LoVo (cell line): ENCODE measurements at regions not wholly inside any gene's neighbourhood (a gene's known extent, or its start where the extent isn't known, plus 50 kb on each side); places are given as distances from the start of the nearest gene placed in this dataset.

ENCODE experiments used
- DNase-seq: peaks from one replicate; pipeline ENCODE4 v3.0.0-alpha.2; 2016; ENCODE audit warnings: low spot score

DNA sequence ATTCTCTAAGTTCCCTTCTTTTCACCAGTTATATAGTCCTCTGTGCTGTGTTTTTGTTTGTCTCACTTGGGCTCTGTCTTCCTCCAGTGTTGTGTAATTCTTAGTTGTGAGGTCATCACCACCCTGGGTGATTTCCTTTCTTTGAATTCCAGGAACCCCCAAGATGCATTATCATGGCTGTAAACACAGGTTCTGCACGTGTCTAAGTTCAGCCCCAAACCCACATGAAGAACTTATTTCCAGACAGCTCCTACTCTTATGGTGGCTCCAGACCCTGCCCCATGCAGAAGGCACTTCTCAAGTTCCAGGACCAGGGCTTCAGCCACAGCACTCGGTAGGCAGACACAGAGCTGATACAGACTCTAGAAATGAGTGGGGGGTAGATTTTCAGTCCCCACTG, 560.5 kb downstream of the BCL11B start:
- DNase-seq = no peak

DNA sequence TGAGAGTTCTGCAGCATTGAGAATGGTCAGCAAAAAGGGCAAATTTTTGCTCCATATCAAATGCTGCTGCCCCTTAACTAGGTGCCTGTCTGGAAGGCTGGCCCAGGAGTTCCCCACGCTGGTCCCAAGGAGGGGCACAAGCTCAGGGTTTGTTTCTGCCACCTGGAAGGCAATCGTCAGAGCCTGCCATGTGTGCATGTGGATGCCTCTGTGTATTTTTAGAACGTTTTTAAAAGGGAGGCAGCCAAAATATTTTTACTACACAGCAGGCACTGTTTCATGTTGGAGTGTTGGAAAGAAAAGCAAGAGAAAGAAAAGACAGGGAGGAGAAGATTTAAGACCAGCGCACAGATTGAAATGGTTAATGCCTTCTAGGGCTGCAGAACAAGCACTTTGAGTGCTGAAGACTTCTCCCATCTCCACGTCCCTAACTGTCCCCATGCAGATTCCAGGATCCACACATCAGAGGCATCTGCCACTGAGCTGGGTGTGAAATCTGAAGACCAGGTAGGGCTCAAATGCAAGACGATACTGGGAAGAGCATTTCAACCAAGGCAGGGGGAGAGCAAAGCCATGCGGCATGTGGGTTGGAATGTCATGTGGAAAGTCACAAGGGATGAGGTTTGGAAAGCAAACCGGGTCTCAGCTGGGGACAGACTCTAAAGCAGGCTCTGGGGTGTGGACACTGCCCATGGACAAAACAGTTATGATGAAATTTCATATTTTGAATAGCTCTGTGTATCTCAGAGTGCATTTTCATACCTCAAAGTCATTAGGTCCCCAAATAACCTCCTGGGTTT, 557.2 kb downstream of the BCL11B start:
- no peak for DNase-seq

DNA sequence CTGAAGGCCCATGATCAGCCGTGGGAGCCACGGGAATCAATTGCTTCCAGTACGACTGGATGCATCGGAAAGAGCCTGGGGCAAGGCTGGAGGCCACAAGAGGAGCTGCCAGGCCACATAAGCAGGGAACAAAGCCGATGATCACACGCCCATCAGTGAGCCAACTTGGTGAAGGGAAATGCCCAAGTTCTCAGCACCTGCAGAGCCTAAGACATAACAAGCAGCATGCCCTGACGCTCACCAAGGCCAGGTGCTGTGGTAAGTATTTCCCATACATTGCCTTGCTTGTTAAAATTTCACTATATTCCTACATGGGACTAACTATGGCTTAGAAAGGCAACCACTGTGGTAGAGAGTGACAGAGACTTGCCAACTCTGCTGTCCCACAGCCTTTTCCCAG, 555.9 kb downstream of the BCL11B start:
- DNase-seq = no peak

DNA sequence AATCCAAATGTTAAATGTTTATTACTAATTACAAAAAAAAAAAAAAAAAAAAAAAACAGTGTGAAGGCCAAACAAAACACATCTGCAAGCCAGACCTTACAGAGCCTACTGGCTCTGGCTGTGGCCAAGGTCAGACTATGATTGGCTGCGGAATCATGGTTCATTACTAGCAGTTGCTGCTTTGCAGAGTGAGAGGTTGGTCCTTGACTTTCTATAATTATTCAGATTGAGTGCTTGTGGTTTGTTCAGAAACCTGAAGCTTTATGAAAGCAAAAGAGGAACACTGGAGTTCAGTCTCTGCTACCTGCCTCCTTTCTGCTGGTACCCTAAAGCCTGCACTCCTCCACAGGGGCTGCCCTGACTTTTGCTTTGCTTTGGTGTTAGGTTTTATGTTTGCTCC, 550.9 kb downstream of the BCL11B start:
- DNase-seq = no peak

DNA sequence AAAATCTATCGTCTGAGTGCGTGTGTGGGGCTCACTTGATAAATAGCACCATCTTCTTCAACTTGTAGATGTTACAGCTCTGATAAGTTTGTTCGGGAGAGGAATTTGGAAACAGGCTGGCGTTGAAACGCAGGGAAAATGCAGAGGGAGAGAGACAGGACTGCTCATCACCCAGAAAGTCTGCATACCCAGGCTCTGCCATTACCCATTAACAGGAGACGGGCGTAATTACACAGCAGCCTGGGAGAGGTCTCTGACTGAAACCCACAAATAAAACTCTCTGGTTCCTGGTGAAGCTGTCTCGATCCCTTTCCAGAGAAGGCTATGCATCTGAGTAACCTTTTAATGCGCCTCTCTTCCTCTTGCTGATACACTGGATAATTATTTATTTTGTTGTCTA, 547.3 kb downstream of the BCL11B start:
- no peak for DNase-seq

DNA sequence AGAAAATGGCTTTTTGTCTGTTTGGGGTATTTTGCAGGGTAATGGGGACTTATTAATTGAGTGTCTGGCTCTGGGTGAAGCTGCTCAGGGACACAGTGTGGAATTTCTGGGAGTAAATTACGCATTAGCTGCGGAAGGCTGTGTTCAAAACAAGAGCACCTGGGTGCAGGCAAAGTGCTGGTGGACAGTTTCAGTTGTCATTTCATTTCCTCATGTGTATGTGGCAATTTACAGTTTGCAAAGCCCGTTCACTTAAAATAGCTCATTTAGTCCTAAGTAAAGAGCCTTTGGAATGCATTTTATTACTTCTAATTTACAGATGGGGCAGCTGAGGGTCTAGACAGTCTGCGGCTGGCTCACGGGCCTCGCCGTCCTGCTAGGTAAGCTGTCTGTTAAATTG, 546.8 kb downstream of the BCL11B start:
- no peak for DNase-seq

DNA sequence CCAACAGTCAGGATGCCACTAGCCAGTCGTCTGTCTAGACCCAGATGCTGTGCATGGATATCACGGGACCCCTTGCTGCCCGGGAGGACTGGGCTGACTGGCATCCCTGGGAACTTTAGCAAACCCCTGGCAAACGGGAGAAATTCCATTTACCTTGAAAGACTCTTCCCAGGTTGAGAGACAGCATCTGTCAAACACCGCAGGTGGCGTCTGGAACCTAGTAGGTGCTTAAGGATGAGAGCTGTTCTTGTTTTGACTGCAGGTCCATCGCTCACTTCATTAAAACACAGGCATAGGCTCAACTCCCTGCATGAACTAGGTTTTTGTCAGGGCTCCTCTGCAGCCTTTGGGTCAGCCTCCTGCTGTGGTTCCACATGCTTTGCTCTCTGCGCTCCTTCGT, 546.3 kb downstream of the BCL11B start:
- DNase-seq = no peak

DNA sequence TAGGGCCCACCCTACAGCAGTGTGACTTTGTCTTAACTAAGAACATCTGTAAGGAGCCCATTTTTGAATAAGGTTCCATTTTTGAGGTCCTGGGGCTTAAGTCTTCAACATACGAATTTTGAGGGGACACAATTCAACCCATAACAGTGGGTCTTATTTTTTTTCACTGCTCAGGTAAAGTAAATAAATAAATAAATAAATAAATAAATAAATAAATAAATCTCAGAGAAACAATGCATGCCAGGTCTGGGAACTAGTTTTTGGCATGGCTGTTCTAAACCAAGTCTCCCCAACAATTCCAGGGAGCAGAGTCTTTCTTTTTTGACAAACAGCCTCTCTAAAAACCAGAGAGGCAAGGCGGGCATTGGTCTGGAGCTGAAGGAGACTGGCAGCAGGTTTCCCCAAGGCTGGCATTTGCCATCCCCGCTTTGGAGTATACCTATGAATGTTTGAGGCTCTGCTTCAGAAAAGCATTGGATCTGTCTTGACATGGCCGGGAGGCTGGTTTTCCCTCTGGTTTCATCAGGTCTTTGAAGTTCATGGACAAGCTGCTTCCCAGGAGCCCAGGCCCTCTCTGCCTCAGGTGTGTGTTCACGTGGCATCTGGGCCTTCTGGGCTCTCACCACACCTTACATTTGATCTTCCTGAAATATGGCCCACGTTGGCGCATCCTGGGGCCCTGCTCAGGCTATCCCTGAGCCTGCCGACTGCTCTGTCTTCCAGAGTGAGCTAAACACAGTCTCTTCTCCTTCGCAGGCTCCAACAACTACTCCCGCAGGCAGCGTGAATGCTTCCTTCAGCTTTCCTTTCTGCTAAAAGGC, 545.2 kb downstream of the BCL11B start:
- no peak for DNase-seq

DNA sequence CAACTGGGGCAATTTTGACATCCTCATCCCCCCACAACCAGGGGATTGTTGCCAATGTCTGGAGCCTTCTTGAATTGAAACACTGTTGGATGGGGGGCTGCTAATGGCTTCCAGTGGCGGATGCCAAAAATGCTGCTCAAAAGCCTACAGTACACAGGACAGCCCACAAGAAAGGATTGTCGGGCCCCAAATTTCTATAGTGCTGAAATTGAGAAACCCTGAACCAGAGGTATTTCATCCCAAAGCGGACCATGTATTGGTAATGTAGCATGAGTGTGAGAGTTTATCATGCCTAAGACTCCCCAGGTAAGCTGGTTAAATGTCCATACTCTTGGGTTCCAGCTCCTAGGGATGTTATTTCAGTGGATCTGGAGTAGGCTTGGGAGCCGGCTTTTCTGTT, 544.0 kb downstream of the BCL11B start:
- no peak for DNase-seq

DNA sequence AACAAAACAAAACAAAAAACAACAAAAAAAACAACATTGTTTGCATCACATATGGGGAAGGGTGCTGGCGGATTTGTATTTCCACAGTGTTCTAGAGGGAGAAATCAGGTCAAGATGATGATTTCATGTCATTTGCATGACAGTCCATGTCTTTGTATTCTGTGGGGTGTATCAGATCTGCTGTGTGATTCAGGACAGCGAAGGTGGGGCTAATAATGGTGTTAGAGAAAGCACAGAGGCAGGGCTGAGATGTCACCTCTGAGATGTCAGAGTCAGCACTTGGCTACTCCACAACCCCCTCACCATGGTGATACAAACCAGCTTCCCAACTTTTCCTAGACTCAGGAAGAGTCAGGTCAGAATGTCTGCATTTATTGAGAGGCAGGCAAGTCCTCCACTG, 543.2 kb downstream of the BCL11B start:
- no peak for DNase-seq

DNA sequence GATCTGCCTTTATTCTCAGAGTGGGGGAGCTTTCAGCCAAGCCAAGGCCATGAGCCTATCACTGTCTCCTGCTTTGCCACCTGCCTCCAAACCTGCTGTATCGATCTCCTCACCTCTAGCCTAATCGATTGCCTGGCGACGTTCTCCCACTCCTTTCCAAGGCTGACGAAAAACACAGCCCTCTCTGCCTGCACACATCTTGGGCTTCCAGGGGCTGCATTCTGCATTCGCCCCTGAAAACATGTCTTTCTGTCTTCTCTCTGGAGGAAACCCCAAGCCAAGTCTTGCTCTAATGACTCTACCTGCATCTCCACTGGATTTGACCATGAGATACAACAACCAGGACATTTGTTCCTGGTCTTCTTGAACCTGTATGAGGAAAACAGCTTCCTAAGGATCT, 540.7 kb downstream of the BCL11B start:
- no peak for DNase-seq

DNA sequence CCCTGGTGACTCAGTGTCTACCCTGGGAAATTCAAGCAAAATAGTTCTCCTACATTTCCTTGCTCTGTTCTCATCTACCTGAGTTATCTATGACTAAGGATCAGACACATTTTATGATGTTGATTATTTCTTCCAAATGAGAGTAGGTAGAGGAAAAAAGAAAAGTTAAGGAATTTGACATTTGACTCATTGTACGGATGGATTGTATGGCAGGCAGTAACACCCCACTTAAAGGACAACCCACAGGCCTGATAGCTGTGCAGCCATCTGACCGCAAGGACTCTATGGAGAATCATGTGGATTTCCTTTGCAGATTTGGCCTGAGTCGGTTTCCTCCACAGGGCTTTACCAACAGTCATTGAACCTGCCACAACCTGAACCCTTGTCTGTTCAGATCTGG, 540.3 kb downstream of the BCL11B start:
- no peak for DNase-seq

DNA sequence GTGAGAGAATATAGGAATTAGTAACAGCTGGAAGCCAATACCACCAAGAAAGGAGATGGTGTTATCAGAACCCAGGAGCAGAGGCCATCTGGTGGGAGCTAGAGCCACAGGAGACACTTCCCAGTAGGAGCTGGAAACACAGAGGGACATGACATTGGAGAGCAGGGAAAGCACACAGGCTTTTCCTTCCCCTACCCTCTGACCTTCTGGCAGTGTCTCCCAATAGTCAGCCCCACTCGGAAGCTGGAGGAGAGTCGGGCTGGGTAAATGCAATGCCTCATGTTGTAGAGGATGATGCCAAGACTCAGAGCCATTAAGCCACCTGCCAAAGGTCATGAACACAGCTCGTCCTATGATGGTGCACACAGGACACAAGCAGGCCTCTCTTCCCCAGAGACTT, 538.5 kb downstream of the BCL11B start:
- no peak for DNase-seq

DNA sequence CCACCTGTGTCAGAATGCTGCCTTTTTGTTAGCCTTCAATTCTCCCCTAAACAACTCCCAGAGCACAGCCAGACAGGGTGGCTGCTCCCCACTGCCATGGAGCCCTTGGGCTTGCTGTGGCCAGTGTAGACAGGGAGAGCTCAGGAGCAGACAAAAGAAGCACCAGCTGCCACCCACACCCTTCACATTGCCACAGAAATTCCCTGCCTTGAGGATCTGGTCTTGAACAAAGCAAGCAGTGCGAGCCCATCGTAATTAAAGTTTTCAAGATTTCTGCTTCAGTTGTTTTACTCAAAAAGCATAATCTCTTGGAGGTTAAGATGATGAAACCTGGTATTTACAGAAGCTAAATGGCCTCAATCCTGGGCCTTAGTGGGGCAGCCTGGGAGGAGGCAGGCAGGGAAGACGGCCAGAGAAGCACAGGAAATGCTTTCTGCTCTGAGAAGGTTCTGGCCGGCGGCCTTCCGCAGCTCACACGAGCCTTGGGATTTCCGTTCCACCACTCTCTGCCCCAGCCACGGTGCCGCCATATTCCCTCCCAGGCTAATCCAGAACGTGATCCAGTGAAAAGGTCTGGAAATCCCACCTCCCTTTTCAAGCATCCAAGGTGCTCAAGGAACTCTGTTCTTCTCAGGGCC, 535.2 kb downstream of the BCL11B start:
- DNase-seq = no peak

DNA sequence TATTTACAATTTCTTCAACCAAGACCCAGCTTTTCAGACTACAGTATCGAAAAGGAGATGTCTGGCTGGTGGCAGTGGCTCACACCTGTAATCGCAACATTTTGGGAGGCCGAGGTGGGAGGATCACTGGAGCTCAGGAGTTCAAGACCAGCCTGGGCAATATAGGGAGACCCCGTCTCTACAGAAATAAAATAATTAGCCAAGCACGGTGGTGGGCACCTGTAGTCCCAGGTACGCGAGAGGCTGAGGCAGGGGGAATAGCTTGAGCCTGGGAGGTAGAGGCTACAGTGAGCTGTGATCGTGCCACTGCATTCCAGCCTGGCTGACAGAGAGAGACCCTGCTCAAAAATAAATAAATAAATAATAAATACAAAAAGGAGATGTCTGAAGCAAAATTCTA, 530.5 kb downstream of the BCL11B start:
- no peak for DNase-seq

DNA sequence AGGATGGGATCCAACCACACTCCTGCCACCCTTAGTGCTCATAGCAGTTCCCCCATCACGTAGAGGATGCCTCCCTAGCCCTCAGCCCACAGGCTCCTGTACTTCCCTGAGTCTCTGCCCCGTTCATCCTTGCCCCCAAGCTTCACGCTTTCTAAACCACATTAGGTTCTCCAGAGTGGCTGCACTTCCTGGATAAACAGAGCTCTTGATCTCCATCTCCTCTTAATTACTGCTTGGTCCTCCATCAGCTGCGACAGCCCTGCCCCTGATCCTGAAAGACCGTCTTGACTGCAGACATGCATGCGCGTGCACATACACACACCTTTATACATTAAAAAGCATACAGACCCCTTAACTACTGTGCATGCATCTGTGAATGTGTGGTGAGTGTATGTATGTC, 530.0 kb downstream of the BCL11B start:
- DNase-seq = no peak

DNA sequence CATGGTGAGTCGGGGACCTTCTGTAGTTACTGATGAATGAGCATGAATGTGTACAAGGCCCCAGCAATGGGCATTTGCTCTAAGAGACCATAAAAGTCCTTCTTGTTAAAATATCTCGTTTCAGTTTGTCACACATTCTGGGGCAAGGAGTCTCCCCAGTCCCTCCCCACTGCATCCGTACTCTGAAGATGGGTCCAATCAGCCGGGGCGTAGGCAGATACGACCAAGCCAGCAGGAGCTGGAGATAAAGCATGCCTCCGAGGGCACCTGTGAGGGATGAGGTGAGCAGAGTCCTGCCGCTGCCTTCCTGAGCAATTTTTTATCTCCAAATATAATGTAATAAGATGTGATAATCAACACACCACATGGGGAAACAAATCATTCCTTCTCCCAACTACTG, 528.5 kb downstream of the BCL11B start:
- DNase-seq = no peak

DNA sequence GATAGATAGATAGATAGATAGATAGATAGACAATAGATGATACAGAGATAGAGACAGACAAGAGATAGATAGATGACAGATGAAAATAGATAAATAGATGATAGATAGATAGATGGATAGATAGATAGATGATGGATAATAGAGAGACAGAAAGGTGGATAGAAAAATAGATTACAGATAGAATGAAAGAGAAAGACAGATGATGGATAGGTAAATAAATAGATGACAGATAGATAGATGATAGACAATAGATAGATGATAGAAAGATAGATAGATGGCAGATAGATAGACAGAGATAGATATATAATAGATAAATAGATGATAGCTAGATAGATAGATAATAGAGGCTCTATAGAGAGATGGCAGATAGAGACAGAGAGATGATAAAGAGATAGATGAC, 523.0 kb downstream of the BCL11B start:
- DNase-seq = no peak

DNA sequence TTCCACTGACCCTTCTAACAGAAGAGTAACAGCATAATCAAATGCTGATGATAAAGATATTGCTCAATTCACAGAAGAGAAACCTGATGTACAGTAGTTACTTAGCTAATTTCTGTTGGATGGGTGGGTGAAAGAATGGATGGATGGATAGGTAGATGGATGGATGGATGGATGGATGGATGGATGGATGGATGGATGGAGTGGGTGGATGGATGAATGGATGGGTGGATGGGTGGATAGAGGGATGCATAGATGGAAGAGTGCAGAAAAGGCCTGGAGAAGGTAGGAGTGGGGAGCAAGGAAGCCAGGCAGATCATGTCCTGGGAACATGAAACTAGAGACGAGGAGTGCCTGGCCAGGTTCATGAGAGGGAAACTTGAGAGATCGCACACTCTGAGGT, 520.9 kb downstream of the BCL11B start:
- no peak for DNase-seq

DNA sequence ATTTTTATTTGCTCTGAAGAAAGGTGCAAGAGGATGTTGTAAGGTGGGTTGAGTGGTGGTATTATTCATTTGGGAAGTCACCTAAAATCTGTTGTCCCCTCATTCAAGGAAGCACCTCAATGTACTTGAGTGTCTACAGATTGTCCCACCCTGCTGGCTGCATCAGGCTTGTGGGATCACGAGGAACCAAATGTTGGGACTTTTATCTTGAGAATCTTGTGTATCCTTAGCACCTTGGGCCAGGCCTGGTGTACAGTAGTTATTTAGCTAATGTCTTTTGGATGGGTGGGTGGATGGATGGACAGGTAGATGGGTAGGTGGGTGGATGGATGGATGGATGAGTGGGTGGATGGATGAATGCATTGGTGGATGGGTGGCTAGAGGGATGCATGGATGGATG, 519.3 kb downstream of the BCL11B start:
- DNase-seq = no peak

DNA sequence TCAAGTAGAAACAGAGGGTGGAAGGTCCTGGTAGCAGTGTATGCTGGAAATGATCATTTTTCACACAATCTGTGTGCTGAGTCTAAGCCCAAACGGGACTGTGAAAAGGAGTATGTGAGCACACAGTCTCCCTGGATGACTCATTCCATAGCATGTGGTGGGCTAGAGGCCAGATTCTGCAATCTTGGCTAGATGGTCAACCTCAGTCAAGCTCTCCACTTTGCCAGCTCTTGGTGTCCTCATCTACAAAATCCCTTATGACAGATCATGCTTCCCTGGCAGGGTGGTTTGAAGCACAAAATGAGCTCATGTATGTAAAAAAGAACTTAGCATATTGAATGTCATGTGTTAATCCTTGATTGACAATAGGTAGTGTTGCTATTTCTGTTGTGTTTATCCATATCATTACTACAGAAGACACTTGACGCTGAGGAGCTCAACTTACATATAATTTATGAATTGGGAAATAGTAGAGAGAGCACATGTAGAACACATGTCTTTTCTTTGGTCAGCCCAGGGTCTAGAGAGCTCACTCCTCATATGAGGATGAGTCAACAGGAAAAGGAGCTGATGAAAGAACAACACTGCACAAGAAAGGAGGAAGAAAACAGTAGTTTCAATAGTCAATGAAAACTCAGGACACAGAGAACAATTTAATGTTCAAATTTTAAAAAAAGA, 517.5 kb downstream of the BCL11B start:
- DNase-seq = no peak

DNA sequence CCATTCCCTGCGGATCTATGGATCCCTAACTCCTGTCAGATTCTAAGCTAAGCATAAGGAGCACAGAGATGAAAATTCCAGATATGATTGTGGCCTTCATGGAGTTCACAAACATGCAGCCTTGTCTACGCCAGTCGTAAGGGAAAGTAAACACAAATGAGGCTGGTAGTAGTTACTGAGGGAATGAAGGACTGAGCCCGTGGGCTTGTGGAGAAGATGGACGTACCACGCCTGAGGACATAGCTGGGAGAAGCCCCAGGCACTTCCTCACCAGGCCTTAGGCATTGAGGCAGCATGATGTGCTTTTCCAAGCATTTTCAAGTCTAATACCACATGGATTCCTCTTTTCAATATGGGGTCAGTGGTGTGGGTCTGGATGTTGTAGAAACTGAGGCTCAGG, 515.2 kb downstream of the BCL11B start:
- no peak for DNase-seq

DNA sequence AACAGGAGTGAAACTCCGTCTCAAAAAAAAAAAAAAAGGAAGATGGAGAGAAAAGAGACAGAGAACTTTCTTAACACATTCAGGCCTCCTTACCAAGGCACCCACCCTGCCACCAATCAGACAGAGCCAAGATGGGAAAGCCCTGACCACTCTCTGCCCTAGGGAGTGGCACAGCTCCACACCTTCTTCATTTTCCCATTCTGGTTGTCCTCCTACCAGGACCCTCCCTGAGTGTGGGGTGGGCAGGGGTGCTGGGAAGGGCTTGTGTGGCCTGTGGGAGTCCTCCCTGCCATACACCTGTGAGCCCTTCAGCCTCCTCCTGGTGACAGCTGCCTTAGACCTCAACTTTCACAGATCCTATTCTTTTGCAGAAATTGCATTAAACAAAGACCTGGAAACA, 513.6 kb downstream of the BCL11B start:
- no peak for DNase-seq
